ENCODE measurements at regions not wholly inside any gene's neighbourhood (a gene's known extent, or its start where the extent isn't known, plus 50 kb on each side); places are given as distances from the start of the nearest gene placed in this dataset.
"Not testable (repeated sequence)": the region's sequence is repeated elsewhere in the genome, so short reads cannot be mapped to it uniquely, and the experiment has no call there.

DNA sequence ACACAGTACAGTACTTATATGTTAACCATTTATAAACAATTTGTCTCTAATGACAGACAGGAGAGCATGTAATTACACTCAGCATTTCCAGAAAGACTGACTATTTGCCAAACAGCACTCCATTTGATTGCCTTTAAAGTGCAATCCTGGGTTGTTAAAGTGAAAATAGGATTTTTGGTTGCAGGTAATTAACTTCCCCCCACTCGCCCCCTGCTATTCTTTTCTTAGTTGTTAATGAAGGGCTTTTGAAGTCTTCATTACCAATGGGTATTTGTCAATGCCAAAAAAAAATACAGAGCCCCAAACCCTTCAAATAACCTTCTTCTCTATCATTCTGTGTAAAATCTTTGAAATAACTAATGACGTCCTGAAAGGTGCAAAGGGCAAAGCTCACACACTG, 825.6 kb downstream of the STPG2 start:
- intact Hi-C loops (cut with micrococcal nuclease; ENCODE audit: unreplicated experiment) = no loop called here
- Histone ChIP-seq H3K27ac (ENCODE audit: low read depth, low read length, poor library complexity, severe bottlenecking) (no peak overlapping the region), H3K27me3 (replicated peaks; ENCODE audit: insufficient read depth, low read depth, low read length, poor library complexity) (no peaks in the 10 kb centered on the region), H3K36me3 (ENCODE audit: insufficient read depth, low read length, poor library complexity, severe bottlenecking) (no peaks in the 10 kb centered on the region), H3K4me1 (ENCODE audit: insufficient read depth, low read length, poor library complexity, severe bottlenecking) (no peaks in the 10 kb centered on the region), H3K9me3 (ENCODE audit: low read depth, low read length, poor library complexity, severe bottlenecking) (no peaks in the 10 kb centered on the region), H3K4me3 (ENCODE audit: low read depth, low read length, poor library complexity, severe bottlenecking) (no peak overlapping the region)
- TF ChIP-seq EZH2 (IDR thresholded peaks at IDR 0.05; ENCODE audit: borderline replicate concordance, low read depth, low read length, poor library complexity, severe bottlenecking) = no peak
- TF ChIP-seq, protein P1, sequence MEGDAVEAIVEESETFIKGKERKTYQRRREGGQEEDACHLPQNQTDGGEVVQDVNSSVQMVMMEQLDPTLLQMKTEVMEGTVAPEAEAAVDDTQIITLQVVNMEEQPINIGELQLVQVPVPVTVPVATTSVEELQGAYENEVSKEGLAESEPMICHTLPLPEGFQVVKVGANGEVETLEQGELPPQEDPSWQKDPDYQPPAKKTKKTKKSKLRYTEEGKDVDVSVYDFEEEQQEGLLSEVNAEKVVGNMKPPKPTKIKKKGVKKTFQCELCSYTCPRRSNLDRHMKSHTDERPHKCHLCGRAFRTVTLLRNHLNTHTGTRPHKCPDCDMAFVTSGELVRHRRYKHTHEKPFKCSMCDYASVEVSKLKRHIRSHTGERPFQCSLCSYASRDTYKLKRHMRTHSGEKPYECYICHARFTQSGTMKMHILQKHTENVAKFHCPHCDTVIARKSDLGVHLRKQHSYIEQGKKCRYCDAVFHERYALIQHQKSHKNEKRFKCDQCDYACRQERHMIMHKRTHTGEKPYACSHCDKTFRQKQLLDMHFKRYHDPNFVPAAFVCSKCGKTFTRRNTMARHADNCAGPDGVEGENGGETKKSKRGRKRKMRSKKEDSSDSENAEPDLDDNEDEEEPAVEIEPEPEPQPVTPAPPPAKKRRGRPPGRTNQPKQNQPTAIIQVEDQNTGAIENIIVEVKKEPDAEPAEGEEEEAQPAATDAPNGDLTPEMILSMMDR (conservative IDR thresholded peaks at IDR 0.05; ENCODE audit: low read depth, low read length) = no peak
- POLR2A ChIA-PET (ENCODE audit: low non-redundant PET) = no interaction called here
- CTCF ChIA-PET = no interaction called here
- DNase-seq (ENCODE audit: low spot score) = no peak
- no TSS peak for BruUV-seq (replicated peaks)

GRCh38 chr4:97325751-97326150, 817.5 kb downstream of the STPG2 start:
- BruUV-seq (replicated peaks); H3K27me3 ChIP-seq (replicated peaks; ENCODE audit: insufficient read depth, low read depth, low read length, poor library complexity); H3K36me3 ChIP-seq (ENCODE audit: insufficient read depth, low read length, poor library complexity, severe bottlenecking); CTCF ChIA-PET; H3K9me3 ChIP-seq (ENCODE audit: low read depth, low read length, poor library complexity, severe bottlenecking); POLR2A ChIA-PET (ENCODE audit: low non-redundant PET); intact Hi-C loops (cut with micrococcal nuclease; ENCODE audit: unreplicated experiment); H3K4me1 ChIP-seq (ENCODE audit: insufficient read depth, low read length, poor library complexity, severe bottlenecking); H3K4me3 ChIP-seq (ENCODE audit: low read depth, low read length, poor library complexity, severe bottlenecking); H3K27ac ChIP-seq (ENCODE audit: low read depth, low read length, poor library complexity, severe bottlenecking): not testable (repeated sequence)
- peak; percentile 25 for DNase-seq (ENCODE audit: low spot score)

DNA sequence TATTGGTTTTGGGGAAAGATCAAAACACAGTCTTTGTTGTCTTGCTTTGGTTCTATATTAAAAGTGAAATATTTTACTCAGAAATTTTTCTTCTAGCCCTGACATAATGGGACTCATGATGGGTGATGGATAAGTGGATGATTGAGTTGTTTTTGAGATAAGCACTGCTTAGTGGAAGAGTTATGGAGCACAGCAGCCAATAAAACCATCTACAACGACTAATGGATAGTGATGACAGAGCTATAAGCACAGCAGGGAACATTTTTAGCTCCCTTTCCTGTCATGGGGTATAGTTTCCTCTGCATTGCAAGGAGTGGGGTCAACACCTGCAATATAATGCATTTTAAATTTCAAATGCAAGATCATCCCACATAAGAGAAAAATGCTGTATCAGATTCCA, 812.4 kb downstream of the STPG2 start:
- TF ChIP-seq, protein P1 (conservative IDR thresholded peaks at IDR 0.05; ENCODE audit: low read depth, low read length) = no peak
- no peak for TF ChIP-seq EZH2 (IDR thresholded peaks at IDR 0.05; ENCODE audit: borderline replicate concordance, low read depth, low read length, poor library complexity, severe bottlenecking)
- intact Hi-C loops (cut with micrococcal nuclease; ENCODE audit: unreplicated experiment) = no loop called here

DNA sequence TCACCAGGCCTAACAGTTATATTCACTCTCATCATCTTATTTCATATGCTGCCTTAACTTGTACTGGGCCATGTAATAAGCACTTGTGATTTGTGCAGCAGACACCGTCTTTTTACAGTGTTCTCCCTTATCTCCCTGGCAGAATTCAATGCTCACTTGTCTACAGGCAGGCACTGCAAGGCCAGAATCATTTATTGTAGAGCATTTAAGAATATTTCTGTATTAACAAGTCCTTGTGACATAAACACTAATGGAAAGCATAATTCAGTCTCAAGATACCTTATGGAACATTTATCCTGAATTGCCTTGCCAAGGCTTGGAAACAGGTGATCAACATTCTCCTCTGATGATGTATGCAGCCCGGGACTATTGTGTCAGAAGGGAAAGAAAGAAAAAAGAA, 808.9 kb downstream of the STPG2 start:
- BruUV-seq (replicated peaks) = no TSS peak
- H3K27ac ChIP-seq (ENCODE audit: low read depth, low read length, poor library complexity, severe bottlenecking) = no peak overlapping the region
- H3K4me3 ChIP-seq (ENCODE audit: low read depth, low read length, poor library complexity, severe bottlenecking) = no peak overlapping the region
- H3K36me3 ChIP-seq (ENCODE audit: insufficient read depth, low read length, poor library complexity, severe bottlenecking) = no peaks in the 10 kb centered on the region
- intact Hi-C loops (cut with micrococcal nuclease; ENCODE audit: unreplicated experiment) = no loop called here
- no peak for TF ChIP-seq EZH2 (IDR thresholded peaks at IDR 0.05; ENCODE audit: borderline replicate concordance, low read depth, low read length, poor library complexity, severe bottlenecking)
- TF ChIP-seq, protein P1 (conservative IDR thresholded peaks at IDR 0.05; ENCODE audit: low read depth, low read length) = no peak
- no peak for DNase-seq (ENCODE audit: low spot score)
- ChIA-PET POLR2A (ENCODE audit: low non-redundant PET) (no interaction called here), CTCF (no interaction called here)
- H3K9me3 ChIP-seq (ENCODE audit: low read depth, low read length, poor library complexity, severe bottlenecking) = no peaks in the 10 kb centered on the region
- H3K4me1 ChIP-seq (ENCODE audit: insufficient read depth, low read length, poor library complexity, severe bottlenecking) = no peaks in the 10 kb centered on the region
- no peaks in the 10 kb centered on the region for H3K27me3 ChIP-seq (replicated peaks; ENCODE audit: insufficient read depth, low read depth, low read length, poor library complexity)

More for the DNA sequence above, 812.4 kb downstream of the STPG2 start:
- DNase-seq (ENCODE audit: low spot score) = peak; percentile 0
- Histone ChIP-seq H3K36me3 (ENCODE audit: insufficient read depth, low read length, poor library complexity, severe bottlenecking) (no peaks in the 10 kb centered on the region), H3K4me3 (ENCODE audit: low read depth, low read length, poor library complexity, severe bottlenecking) (no peak overlapping the region), H3K27ac (ENCODE audit: low read depth, low read length, poor library complexity, severe bottlenecking) (no peak overlapping the region), H3K4me1 (ENCODE audit: insufficient read depth, low read length, poor library complexity, severe bottlenecking) (no peaks in the 10 kb centered on the region), H3K27me3 (replicated peaks; ENCODE audit: insufficient read depth, low read depth, low read length, poor library complexity) (no peaks in the 10 kb centered on the region), H3K9me3 (ENCODE audit: low read depth, low read length, poor library complexity, severe bottlenecking) (no peaks in the 10 kb centered on the region)
- POLR2A ChIA-PET (ENCODE audit: low non-redundant PET) = no interaction called here
- CTCF ChIA-PET = no interaction called here
- BruUV-seq (replicated peaks) = no TSS peak

Measured in A673 (cell line).